ENCODE measurements at regions not wholly inside any gene's neighbourhood (a gene's known extent, or its start where the extent isn't known, plus 50 kb on each side); places are given as distances from the start of the nearest gene placed in this dataset.

- no peak for DNase-seq (ENCODE audit: low spot score in 2 of 2)
- H3K9me3 ChIP-seq = no peaks in the 10 kb centered on the region
- no peak overlapping the region for H3K27ac ChIP-seq
- H3K36me3 ChIP-seq = no peaks in the 10 kb centered on the region
- no peaks in the 10 kb centered on the region for H3K27me3 ChIP-seq
- TF ChIP-seq POLR2A (IDR thresholded peaks at IDR 0.05) = no peak
- no peak for TF ChIP-seq EP300 (IDR thresholded peaks at IDR 0.05)
- TF ChIP-seq CTCF (IDR thresholded peaks at IDR 0.05) = no peak
- TF ChIP-seq POLR2AphosphoS5 (IDR thresholded peaks at IDR 0.05) = no peak
- no peaks in the 10 kb centered on the region for H3K4me1 ChIP-seq
- no peak overlapping the region for H3K4me3 ChIP-seq
Measured at GRCh38 chr5:126103050-126103449, 320.2 kb upstream of the GRAMD2B start.

- DNase-seq (ENCODE audit: low spot score in 2 of 2) = no peak
- no peaks in the 10 kb centered on the region for H3K36me3 ChIP-seq
- no peaks in the 10 kb centered on the region for H3K27me3 ChIP-seq
- peaks cover 6% of the 10 kb centered on the region for H3K4me1 ChIP-seq
- no peak overlapping the region for H3K27ac ChIP-seq
- TF ChIP-seq EP300 (IDR thresholded peaks at IDR 0.05) (no peak), CTCF (IDR thresholded peaks at IDR 0.05) (no peak), POLR2AphosphoS5 (IDR thresholded peaks at IDR 0.05) (no peak), POLR2A (IDR thresholded peaks at IDR 0.05) (no peak)
- 90% methylated on average over 1 of the region's 1 CpG for WGBS
- H3K9me3 ChIP-seq = no peaks in the 10 kb centered on the region
- H3K4me3 ChIP-seq = no peak overlapping the region
Measured at GRCh38 chr5:126103868-126104267, 319.3 kb upstream of the GRAMD2B start.

- H3K36me3 ChIP-seq = no peaks in the 10 kb centered on the region
- TF ChIP-seq CTCF (IDR thresholded peaks at IDR 0.05) = no peak
- no peak for TF ChIP-seq EP300 (IDR thresholded peaks at IDR 0.05)
- no peak for TF ChIP-seq POLR2AphosphoS5 (IDR thresholded peaks at IDR 0.05)
- TF ChIP-seq POLR2A (IDR thresholded peaks at IDR 0.05) = no peak
- H3K4me1 ChIP-seq = peaks cover 6% of the 10 kb centered on the region
- no peak overlapping the region for H3K27ac ChIP-seq
- H3K9me3 ChIP-seq = no peaks in the 10 kb centered on the region
- H3K4me3 ChIP-seq = no peak overlapping the region
- no peak for DNase-seq (ENCODE audit: low spot score in 2 of 2)
- no peaks in the 10 kb centered on the region for H3K27me3 ChIP-seq
Measured at GRCh38 chr5:126104341-126104740, 318.9 kb upstream of the GRAMD2B start.

GRCh38 chr5:126104951-126105350 is 318.3 kb upstream of the GRAMD2B start:
- DNase-seq (ENCODE audit: low spot score in 2 of 2) = no peak
- no peak overlapping the region for H3K4me3 ChIP-seq
- peaks cover 6% of the 10 kb centered on the region for H3K4me1 ChIP-seq
- no peak for TF ChIP-seq CTCF (IDR thresholded peaks at IDR 0.05)
- no peak for TF ChIP-seq EP300 (IDR thresholded peaks at IDR 0.05)
- no peak for TF ChIP-seq POLR2A (IDR thresholded peaks at IDR 0.05)
- TF ChIP-seq POLR2AphosphoS5 (IDR thresholded peaks at IDR 0.05) = no peak
- H3K9me3 ChIP-seq = no peaks in the 10 kb centered on the region
- H3K27ac ChIP-seq = no peak overlapping the region
- no peaks in the 10 kb centered on the region for H3K36me3 ChIP-seq
- H3K27me3 ChIP-seq = no peaks in the 10 kb centered on the region
- 0% methylated on average over 1 of the region's 1 CpG for WGBS

GRCh38 chr5:126106029-126106428 is 317.2 kb upstream of the GRAMD2B start:
- no peak for DNase-seq (ENCODE audit: low spot score in 2 of 2)
- H3K27me3 ChIP-seq = no peaks in the 10 kb centered on the region
- no peak overlapping the region for H3K27ac ChIP-seq
- peaks cover 6% of the 10 kb centered on the region for H3K4me1 ChIP-seq
- H3K4me3 ChIP-seq = no peak overlapping the region
- no peaks in the 10 kb centered on the region for H3K36me3 ChIP-seq
- no peak for TF ChIP-seq POLR2A (IDR thresholded peaks at IDR 0.05)
- no peak for TF ChIP-seq EP300 (IDR thresholded peaks at IDR 0.05)
- TF ChIP-seq CTCF (IDR thresholded peaks at IDR 0.05) = no peak
- no peak for TF ChIP-seq POLR2AphosphoS5 (IDR thresholded peaks at IDR 0.05)
- WGBS = 41% methylated on average over 3 of the region's 3 CpGs
- H3K9me3 ChIP-seq = no peaks in the 10 kb centered on the region

Data from suprapubic skin (tissue), 4 donors.